Choroid plexus epithelial cell (primary cell): ENCODE measurements at regions not wholly inside any gene's neighbourhood (a gene's known extent, or its start where the extent isn't known, plus 50 kb on each side); places are given as distances from the start of the nearest gene placed in this dataset.

Experiments
- DNase-seq: peaks from one replicate; pipeline ENCODE4 v3.0.0-alpha.2; 2010; ENCODE audit warnings: low read depth
- H3K4me3 ChIP-seq: 2 replicates; pipeline ENCODE4 v1.5.1; 2011; ENCODE audit warnings: low read depth, mild to moderate bottlenecking, control low read depth, low read length, moderate library complexity
- TF ChIP-seq, protein P1 (sequence below): conservative IDR thresholded peaks from 2 replicates; pipeline ENCODE4 v1.5.1; 2011; ENCODE audit warnings: low read depth, mild to moderate bottlenecking, control low read depth, inconsistent platforms, low read length, moderate library complexity

DNA sequence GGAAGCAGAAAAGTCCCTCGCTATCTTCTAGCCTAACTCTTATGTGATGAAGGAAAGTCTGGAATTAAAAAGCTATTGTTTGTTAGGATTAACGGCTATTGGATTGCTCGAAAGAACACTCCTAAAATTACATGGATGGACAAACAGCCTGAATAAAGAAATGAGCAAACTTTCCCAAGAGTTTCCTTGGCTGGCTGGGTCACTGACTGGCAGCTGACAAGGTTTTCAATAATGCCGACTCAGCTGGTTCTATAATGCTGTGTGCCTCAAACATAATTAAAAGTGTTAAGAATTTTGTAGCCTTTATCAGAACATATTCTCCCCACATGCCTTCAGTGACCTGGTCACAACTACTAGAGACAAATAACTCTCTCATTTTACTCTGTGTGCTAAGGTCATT lies 142.9 kb upstream of the ADAMTS9 start:
- no peak for DNase-seq
- TF ChIP-seq, protein P1, sequence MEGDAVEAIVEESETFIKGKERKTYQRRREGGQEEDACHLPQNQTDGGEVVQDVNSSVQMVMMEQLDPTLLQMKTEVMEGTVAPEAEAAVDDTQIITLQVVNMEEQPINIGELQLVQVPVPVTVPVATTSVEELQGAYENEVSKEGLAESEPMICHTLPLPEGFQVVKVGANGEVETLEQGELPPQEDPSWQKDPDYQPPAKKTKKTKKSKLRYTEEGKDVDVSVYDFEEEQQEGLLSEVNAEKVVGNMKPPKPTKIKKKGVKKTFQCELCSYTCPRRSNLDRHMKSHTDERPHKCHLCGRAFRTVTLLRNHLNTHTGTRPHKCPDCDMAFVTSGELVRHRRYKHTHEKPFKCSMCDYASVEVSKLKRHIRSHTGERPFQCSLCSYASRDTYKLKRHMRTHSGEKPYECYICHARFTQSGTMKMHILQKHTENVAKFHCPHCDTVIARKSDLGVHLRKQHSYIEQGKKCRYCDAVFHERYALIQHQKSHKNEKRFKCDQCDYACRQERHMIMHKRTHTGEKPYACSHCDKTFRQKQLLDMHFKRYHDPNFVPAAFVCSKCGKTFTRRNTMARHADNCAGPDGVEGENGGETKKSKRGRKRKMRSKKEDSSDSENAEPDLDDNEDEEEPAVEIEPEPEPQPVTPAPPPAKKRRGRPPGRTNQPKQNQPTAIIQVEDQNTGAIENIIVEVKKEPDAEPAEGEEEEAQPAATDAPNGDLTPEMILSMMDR = no peak
- no peak overlapping the region for H3K4me3 ChIP-seq

DNA sequence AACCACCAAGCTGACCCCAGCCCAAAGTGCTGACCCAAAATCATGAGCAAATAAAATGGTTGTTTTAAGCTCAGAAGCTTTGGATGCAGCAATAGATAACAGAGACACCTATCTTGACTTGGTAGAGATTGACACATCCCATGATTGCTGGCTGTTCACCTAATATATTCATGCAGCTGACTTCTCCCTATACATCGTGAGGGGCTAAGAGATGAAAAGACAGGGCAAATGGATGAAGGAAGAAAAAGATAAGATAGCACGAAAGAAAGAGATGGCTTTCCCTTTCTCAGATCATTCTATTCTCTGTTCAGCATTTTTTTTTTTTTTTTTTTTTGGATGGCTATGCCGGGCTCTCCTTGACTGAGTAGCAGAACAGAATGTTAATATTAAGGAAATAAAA lies 141.5 kb upstream of the ADAMTS9 start:
- TF ChIP-seq, protein P1 = no peak
- no peak for DNase-seq

DNA sequence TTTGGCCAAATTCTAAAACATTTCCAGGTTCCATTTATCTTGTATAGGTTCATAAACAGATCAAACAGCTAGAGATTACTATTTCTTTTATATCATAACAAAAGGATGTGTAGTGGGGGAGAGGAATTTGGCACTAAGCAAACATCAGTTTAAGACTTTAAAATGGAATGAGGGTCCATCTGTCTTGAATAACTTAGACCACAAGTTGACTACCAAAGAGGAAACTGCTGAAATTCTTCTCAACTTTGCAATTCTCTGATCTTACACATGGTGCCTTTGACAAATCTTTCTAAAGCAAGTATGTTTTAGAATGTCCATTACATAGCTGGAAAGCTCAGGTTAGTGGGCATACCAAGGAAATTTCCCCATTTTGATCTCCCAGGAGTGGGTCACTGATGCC lies 140.5 kb upstream of the ADAMTS9 start:
- DNase-seq = peak; percentile 10
- TF ChIP-seq, protein P1 = no peak
- H3K4me3 ChIP-seq = no peak overlapping the region

More for the DNA sequence above, 141.5 kb upstream of the ADAMTS9 start:
- no peak overlapping the region for H3K4me3 ChIP-seq

DNA sequence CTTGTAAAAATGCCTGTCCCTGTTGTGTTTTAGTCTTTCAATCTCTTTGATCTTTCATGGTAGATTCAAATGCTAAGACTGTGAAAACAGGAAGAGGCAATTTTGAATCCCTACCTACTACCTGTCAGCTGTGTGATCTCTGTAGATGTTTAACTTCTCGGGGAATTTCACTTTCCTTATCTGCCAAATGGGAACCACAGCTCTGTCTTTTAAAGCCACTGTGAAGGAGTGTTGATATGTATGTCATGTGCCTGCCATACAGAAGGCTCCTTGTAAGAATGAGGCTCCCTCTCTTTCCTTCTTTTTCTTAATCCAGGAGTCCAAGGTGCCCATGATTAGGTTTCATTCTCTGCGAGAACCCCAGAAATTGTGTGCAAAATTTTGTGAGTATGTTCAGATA lies 139.6 kb upstream of the ADAMTS9 start:
- TF ChIP-seq, protein P1 = no peak
- H3K4me3 ChIP-seq = no peak overlapping the region
- DNase-seq = no peak

DNA sequence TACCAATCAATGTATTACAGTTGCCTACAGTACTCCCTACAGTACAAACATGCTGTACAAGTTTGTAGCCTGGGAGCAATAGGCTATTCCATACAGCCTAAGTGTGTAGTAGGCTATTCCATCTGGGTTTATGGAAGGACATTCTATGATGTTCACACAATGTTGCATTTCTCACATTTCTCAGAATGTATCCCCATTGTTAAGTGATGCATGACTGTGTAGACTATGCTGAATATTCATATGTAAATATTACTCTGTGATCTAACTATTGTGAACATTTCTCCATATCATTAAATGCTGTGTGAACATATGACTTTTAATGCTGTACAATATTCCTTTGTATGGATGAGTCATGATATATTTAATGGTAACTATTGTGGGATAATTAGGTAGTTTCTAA lies 139.2 kb upstream of the ADAMTS9 start:
- no peak for DNase-seq
- TF ChIP-seq, protein P1 = no peak
- H3K4me3 ChIP-seq = no peak overlapping the region

DNA sequence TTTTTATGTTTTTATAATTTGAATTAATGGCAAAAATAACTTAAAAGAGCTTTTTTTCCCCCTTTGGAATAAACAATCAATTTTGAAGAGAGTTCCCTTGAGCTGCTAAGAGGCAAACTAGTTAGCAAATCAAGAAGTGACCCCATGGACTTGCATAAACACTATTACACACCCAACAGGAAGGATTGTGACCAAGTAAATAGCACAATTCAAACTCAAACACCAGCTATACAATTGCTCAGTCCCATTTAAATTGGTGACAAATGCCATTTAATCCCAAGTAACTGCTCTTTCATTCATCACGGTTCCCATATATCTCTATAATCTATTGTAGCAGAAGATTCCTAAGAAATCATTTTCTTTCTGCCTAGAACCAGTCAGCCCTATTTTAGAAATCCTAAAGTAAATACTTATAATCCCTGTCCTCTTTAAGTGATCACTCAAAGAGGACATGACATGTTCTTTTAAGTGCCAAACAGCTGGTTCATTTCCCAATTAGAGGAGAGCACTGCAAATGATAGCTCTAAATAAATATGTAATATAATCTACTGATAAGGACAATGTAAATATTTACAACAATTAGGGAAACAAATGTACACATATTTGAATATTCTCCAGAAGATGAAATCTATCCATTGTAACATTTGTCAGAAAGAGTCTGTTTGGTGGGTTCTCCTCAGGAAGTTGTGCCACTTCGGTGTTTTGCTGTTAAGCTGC lies 137.8 kb upstream of the ADAMTS9 start:
- no peak for DNase-seq
- TF ChIP-seq, protein P1 = no peak
- no peak overlapping the region for H3K4me3 ChIP-seq

DNA sequence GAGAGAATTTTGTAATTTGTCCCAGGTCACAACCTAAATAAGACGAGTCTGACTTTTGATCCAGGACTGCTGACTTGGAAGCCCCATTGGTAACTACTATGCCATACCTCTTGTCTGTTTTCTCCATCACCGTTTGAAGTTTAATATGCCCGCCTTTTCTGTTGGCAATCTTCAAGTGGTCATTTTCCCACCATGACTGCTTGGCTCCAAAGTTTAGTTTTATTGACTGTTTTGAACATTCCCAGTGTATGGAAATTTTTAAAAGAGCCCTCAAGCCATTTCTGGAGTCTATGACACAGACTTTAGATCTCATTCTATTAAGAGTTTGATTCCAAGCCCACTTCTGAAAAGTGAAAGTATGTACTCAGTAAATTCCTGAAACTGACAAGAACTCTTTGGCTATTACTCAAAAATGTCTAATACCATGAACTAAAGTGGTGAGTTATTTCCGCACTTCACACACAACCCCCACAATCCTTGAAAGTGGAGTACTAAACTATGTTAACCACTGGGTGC lies 136.7 kb upstream of the ADAMTS9 start:
- DNase-seq = peak; percentile 83
- no peak overlapping the region for H3K4me3 ChIP-seq
- TF ChIP-seq, protein P1 = no peak
